C4-2B (cell line): ENCODE measurements at regions not wholly inside any gene's neighbourhood (a gene's known extent, or its start where the extent isn't known, plus 50 kb on each side); places are given as distances from the start of the nearest gene placed in this dataset.

Experiments
- ZFX ChIP-seq: fragments of 450-650 bp; IDR thresholded peaks from 2 replicates; pipeline ENCODE4 v1.6.1; 2017
- TF ChIP-seq, protein P1 (sequence below): fragments of 450-650 bp; conservative IDR thresholded peaks from 2 replicates; pipeline ENCODE4 v1.5.1; 2017; ENCODE audit warnings: mild to moderate bottlenecking

DNA sequence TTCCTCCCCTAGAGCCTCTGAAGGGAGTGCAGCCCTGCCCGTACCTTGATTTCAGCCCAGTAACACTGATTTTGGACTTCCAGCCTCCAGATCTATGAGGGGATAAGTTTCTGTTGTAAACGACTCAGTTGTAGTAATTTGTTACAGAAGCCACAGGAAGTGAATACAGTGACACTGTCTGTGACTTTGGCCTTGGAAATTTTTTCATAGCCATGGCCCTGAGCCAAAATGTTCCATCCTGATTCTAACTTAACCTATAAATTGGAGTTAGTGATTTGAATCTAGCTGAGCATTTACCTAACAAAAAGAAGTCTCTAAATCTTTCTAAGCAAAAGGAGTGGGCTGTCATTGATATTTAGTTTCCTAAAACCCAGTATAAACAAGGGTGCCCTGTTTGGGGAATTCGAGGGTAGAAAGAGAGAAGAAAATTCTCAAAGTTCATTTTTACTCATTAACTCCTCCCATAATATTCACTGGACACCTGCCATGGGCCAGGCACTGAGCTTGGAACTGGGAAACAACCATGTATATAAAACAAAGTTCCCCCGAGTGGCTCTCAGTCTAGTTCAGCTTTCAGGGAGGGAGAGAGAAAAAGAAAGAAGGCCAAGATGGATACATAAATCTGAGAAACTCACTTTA lies 162.3 kb downstream of the SKIDA1 start:
- TF ChIP-seq, protein P1, sequence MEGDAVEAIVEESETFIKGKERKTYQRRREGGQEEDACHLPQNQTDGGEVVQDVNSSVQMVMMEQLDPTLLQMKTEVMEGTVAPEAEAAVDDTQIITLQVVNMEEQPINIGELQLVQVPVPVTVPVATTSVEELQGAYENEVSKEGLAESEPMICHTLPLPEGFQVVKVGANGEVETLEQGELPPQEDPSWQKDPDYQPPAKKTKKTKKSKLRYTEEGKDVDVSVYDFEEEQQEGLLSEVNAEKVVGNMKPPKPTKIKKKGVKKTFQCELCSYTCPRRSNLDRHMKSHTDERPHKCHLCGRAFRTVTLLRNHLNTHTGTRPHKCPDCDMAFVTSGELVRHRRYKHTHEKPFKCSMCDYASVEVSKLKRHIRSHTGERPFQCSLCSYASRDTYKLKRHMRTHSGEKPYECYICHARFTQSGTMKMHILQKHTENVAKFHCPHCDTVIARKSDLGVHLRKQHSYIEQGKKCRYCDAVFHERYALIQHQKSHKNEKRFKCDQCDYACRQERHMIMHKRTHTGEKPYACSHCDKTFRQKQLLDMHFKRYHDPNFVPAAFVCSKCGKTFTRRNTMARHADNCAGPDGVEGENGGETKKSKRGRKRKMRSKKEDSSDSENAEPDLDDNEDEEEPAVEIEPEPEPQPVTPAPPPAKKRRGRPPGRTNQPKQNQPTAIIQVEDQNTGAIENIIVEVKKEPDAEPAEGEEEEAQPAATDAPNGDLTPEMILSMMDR: no peak
- no peak for TF ChIP-seq ZFX
